ENCODE measurements at regions not wholly inside any gene's neighbourhood (a gene's known extent, or its start where the extent isn't known, plus 50 kb on each side); places are given as distances from the start of the nearest gene placed in this dataset.
"Not testable (repeated sequence)": the region's sequence is repeated elsewhere in the genome, so short reads cannot be mapped to it uniquely, and the experiment has no call there.

DNA sequence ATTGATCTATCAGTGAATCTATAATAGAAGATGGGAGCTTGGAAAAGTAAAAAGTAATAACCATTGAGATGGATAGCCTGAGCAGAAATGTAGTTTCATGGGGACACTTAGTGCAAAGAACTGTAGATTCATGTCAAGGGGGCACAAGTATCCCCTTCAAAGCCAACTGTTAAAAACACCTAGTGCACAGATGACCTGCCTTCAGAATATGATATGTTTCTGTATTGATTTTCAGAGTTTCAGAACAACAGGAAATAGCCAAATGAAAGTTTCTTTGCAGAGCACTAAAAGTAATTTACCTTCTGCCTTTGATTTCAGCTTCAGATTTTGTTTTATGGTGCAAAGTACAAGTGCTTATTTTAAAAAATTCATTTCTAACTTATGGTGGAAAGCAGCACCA is 169.9 kb downstream of the SPDYE17 start:
- POLR2A ChIA-PET, CTCF ChIA-PET: not testable (repeated sequence)

DNA sequence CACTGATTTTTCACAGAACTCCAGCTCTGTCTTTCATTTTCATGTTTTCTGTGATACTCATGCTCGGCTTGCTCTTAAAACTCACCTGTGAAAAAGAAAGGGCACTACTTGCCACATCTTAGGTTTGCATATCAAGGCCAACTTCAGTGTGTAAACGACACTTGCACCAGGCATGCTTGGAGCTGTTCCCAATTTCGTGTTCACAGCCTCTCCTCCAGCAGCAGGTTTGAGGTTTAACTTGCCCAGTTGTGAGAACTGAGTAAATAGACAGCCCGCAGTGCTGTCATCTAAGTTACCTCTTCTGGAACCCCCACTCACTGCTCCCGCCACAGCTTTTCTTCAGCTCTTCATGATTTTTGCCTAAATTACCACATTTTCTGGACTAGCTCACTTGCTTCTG is 172.2 kb downstream of the SPDYE17 start:
- CTCF ChIA-PET, POLR2A ChIA-PET: not testable (repeated sequence)

More for the DNA sequence above, 169.9 kb downstream of the SPDYE17 start:
- DNase-seq (ENCODE audit: extremely low spot score), result not testable (repeated sequence)

DNA sequence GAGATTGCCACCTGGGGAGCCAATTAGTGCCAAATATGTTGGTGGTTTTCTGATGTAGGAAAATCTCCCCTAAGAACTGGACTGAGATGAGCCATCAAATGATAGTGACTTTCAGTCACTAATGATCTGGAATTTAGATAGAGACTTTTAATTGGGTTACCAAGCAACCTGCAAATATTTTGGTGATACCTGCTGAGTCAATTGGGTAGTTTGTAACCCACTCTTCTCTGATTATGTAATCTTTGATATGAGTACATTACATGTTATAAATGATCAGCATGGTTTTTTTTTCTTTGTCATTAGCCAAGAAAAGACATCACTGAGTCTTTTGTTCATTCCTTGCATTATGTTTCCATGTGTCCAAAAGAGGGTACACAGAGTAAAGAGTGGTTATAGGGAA is 177.5 kb downstream of the SPDYE17 start:
- DNase-seq (ENCODE audit: extremely low spot score); CTCF ChIA-PET; POLR2A ChIA-PET: not testable (repeated sequence)

More for the DNA sequence above, 172.2 kb downstream of the SPDYE17 start:
- not testable (repeated sequence) for DNase-seq (ENCODE audit: extremely low spot score)

DNA sequence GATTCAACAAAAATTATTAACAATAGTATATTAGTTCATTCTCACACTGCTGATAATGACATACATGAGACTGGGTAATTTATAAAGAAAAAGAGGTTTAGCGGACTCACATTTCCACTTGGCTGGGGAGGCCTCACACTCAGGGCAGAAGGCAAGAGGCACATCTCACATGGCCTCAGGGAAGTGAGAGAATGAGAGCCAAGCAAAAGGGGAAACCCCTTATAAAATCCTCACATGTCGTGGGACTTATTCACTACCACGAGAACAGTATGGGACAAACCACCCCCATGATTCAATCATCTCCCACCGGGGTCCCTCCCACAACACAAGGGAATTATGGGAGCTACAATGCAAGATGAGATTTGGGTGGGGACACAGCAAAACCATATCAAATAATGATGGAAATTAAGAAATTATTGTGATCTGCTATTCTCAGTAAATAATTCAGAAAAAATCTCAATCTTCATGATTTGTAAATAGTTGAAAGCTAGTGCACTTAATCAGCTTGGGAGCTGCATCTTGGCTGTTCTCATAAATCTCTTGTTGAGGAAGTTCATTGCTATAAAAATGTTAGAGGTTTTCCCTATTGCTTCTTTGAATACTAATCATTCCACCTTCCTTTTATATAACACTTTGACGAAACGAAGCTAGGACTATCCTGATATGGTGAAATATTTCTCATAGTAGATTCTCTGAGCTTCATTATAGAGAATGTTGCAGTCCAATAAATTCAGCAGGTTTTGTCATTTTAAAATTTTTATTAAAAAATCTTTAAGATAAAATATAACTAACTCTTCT is 179.2 kb downstream of the SPDYE17 start:
- DNase-seq (ENCODE audit: extremely low spot score); CTCF ChIA-PET; POLR2A ChIA-PET: not testable (repeated sequence)

DNA sequence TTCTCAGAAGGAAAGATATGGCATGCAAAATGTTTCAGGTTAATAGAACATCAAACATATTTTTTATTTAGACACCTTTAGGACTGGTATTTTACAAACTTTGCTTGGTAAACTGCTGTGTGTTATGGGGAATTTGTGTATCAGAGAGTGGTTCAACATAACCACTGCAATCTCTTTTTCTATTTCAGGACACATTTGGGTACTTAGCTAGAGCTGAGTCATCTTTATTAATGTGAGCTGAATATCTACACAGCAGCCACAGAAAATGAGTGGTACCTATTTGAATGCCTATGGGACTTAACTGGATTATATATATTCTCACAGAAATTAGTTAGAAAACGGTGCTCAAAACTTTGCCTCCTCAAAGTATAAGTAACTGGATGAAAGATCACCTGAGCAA is 179.8 kb downstream of the SPDYE17 start:
- DNase-seq (ENCODE audit: extremely low spot score); CTCF ChIA-PET; POLR2A ChIA-PET: not testable (repeated sequence)

DNA sequence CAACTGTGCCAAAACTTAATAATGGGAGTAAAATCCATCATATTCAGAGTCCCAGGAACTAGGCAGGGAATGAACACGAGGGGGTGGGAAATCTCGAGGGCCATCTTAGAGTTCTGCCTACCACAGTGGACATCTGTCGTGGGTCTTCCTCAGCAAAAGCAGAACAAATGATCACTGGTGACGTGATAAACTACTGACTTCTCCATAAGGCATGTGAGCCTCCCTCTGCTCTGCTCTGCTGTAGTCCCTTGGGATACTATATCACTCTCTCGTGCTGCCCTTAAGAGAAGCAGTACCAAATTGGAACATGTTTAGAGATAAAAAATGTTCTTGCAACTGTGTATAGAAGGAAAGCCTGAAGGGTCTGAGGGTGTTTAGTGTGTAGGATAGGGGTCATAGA is 180.5 kb downstream of the SPDYE17 start:
- POLR2A ChIA-PET; CTCF ChIA-PET; DNase-seq (ENCODE audit: extremely low spot score): not testable (repeated sequence)

DNA sequence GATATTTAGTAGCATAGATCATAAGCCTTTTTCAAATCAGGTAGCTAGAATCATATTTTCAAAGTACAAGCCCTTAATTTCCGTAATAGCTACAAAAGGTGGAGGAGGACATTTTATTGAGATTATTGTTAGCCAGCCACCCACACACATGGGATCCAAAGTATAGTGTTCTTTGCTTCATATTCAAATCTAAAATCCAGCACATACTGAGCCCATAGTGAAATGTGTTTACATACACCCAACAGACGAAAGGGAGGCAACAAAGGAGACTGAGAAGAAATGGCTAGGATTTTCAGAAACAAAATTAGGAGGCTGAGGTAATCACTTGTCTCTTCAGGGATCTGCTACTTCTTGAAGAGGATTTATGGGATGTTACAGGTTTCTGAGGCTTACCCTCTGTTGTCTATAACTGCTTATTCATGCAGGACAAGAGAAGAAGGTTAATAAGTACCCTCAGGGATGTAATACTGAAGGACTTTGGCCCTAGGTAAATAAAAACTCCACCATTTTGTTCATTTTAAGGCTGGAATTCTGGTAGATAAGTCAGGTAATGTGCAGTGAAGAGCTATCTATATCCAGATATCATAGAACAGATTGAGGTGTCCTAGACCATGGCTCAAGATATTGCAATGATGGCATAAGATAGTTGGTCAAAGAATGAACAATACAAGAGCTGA is 182.1 kb downstream of the SPDYE17 start:
- POLR2A ChIA-PET, result not testable (repeated sequence)

DNA sequence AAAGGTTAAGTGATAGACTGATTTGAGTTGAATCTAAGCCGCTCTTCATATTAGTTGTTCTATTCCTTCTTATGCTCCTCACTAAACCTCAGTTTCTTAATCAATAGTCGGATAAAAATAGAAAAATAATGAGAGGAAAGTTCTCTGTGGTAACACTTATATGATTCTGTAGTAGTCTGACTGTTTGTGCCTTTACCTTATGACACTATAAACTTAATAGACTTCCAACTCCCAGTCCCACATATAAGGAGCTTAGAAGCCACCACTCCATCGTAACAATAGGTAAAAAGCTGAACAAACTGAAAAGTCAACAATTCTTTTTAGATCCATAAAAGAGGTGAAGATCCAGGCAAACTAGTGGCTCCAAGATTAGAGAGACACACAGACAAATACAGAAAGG is 192.3 kb downstream of the SPDYE17 start:
- CTCF ChIA-PET; POLR2A ChIA-PET; DNase-seq (ENCODE audit: extremely low spot score): not testable (repeated sequence)

More for the DNA sequence above, 182.1 kb downstream of the SPDYE17 start:
- CTCF ChIA-PET; DNase-seq (ENCODE audit: extremely low spot score): not testable (repeated sequence)

DNA sequence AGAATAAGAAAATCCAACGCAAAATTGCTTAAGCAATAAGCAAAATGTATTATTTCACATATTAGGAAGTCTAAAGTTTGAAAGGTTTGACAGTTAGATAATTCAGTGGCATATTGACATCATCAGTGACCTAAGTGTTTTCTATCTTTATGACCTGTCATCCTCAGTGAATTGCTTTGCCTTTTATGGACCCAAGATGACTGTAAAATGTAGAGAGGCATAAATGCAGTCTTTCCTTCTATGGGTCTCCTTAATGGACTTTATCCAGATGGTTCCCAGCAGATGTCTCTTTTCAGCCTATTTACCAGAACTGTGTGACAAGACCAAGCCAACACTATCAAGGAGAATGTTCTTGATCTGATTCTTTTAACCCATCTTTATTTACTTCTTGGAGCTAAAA is 192.9 kb downstream of the SPDYE17 start:
- CTCF ChIA-PET; DNase-seq (ENCODE audit: extremely low spot score); POLR2A ChIA-PET: not testable (repeated sequence)

DNA sequence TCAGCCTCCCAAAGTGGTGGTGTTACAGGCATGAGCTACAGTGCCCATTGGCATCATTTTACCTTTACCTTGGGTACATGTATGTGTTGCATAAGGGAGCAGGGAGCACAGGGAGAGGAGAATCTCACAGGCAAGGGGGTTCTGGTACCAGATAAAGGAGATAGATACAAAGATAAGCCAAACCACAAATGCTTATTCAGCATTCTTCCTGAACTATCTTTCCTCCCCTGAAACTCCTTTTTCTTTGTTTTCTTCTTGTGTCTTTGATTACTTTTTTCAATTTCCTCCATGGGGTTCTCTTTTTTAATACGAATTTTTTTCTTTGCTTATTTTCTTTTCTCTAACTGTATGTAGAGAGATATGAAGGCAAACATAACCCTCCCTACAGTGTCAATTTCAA is 193.8 kb downstream of the SPDYE17 start:
- CTCF ChIA-PET; POLR2A ChIA-PET; DNase-seq (ENCODE audit: extremely low spot score): not testable (repeated sequence)

DNA sequence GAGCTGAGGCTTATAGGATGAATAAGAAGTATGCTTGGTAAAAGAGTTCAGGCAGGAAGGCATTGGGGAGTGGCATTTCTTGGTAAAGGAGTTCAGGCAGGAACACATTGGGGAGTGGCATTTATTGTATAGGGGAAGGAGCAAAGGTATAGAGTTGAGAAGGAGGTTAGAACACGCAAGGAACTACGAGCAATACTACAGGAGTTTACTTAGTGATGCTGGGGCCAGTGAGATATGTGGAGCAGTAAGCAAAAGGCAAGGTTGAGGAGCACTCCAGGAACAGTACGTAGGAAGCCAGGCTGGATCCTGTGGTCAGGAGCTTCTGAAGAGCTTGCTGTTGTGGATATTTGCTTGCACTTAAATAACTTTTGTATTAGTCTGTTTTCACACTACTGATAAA is 202.2 kb upstream of the POMZP3 start:
- POLR2A ChIA-PET; CTCF ChIA-PET; DNase-seq (ENCODE audit: extremely low spot score): not testable (repeated sequence)

DNA sequence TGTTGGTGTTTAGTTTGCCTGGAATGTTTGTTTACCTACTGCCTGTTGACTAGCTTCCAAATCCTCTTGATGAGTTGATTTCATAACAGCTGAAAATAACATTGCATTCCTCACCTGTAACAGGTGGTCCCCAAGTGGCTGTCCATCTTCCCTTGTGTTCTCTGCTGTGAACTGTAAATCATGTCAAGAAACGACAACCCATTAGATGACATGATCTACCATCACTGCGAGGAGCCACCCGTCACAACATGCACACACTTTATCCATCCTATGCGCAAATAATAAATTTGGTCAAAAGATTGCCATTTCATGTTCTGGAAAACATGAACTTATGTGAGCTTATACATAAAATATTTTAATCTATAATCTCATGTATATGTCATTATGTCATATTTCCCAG is 199.1 kb upstream of the POMZP3 start:
- DNase-seq (ENCODE audit: extremely low spot score); POLR2A ChIA-PET; CTCF ChIA-PET: not testable (repeated sequence)

DNA sequence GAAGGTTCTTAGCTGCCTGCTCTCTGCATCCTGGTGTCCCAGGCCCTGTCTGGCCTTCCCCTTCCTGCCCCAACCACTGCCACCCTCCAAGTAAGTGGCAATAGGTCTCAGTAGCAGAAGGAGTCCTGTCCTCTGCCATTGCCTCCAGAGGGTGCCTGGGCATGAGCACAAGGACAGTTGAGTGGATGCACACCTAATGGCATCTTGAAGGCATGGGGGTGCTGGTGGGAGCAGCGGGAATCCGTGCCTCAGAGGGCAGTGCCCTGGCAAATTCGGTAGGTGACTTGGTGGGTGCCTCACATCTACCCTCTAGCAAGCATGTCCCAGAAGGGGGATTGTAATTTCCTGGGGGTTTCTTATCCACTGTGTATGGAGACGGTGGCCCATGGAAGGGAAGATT is 182.8 kb upstream of the POMZP3 start:
- DNase-seq (ENCODE audit: extremely low spot score); CTCF ChIA-PET; POLR2A ChIA-PET: not testable (repeated sequence)

DNA sequence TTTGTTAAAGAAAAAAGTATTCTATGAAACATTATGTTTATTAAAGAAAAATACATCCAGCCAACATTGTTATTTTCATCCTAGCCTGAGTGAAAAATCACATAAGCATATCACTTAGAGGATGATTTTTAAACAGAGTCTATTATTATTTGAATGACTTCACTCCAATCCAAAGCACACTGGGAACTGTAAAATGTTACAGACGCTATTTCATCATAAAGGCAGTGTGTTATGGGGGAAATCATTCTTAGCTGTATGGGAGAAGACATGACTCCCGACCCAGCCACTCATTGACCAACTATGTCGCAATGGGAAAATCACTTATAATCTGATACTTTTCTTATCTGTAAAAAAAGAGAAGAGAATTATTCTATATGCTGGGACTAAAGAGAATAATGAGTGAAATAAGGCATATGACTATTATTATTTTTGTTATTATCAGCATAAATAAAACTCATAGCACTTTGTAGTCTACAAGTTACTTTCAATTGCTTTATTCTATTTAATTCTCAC is 180.6 kb upstream of the POMZP3 start:
- CTCF ChIA-PET; DNase-seq (ENCODE audit: extremely low spot score); POLR2A ChIA-PET: not testable (repeated sequence)

DNA sequence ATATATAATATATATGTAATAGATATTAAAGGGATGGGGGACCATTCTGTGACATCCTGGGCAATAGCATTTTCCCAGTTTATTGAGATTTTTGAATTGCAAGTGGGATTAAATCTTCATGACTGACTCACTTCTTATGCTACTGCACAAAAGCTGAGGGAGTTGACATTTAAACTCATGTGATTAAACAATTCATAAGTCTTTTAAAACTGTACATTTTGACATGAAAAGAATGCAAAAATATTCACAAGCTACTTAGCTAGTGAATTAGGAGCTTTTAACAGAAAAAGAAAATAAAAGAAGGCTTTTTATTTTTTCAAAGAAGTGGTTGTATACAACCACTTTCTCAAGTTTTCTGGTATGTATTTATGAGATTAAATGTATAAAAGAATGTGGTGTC is 179.4 kb upstream of the POMZP3 start:
- CTCF ChIA-PET; POLR2A ChIA-PET; DNase-seq (ENCODE audit: extremely low spot score): not testable (repeated sequence)

DNA sequence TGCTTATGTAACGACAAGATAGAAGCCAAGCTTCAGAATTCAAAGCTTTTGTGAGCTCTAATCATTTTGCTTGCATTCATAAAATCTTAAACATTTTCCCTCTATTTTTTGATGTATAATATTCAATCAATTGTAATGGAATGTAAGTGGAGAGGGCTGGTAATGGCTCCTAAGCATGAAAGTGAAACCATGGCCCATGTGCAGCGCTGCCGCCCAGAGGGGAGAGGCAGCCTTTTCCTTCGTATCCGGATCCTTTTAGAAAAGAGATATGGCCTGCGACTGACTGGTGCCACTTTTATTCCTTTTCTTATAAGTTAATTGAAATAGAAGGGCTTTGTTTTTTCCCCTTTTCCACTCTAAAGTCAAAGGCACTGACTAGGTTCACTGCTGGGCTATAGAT is 178.9 kb upstream of the POMZP3 start:
- POLR2A ChIA-PET; DNase-seq (ENCODE audit: extremely low spot score); CTCF ChIA-PET: not testable (repeated sequence)

DNA sequence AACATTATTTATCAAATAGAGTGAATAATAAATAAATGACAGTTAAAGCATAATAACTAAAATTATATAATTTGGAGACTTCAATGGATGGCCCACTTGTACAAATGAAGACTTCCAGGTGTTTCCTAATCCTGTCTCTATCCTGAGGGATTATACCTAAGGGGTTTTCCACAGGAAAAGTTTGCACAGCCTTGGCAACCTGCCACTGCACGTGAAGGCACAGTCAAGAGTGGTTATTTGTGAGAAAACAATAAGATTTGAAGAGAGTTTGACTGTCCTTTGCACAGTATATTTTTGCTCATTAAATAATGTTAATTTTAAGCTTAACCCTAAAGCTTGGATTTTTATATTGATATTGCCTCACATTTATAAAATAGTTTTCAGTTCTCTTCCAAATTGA is 178.2 kb upstream of the POMZP3 start:
- CTCF ChIA-PET; POLR2A ChIA-PET; DNase-seq (ENCODE audit: extremely low spot score): not testable (repeated sequence)

DNA sequence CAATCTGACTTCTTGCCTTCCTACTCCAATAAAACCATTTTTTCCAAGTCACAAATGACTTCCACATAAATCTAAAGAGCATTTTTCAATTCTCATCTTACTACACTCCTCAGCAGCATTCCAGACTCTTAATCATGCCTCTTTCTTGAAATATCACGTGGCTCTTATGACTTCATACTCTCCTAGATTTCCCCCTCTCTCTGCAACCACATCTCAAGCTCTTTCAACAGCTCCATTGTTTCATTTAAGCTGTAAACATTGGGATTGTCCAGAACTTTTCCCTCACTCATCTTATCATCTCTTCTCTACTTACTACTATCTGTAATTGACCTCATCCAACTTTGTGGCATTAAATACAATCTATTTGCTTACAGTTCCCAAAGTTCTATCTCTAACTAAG is 170.6 kb upstream of the POMZP3 start:
- CTCF ChIA-PET; DNase-seq (ENCODE audit: extremely low spot score); POLR2A ChIA-PET: not testable (repeated sequence)

DNA sequence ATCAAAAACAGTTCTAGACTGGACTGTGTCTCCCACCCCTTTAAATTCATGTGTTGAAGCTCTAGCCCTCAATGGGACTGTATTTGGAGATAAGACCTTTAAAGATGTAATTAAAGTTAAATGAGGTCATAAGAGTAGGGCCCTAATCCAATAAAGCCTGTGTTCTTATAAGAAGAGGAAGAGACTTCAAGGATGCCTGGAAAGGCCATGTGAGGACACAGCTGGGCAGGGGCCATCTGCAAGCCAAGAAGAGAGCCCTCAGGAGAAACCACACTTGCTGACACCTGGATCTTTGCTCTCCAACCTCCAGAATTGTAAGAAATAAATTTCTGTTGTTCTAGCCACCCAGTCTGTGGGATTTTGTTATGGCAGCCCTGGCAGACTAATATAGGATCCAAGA is 153.6 kb upstream of the POMZP3 start:
- CTCF ChIA-PET; POLR2A ChIA-PET; DNase-seq (ENCODE audit: extremely low spot score): not testable (repeated sequence)
